GM21528 (cell line): ENCODE measurements at regions not wholly inside any gene's neighbourhood (a gene's known extent, or its start where the extent isn't known, plus 50 kb on each side); places are given as distances from the start of the nearest gene placed in this dataset.
"Not testable (repeated sequence)": the region's sequence is repeated elsewhere in the genome, so short reads cannot be mapped to it uniquely, and the experiment has no call there.

Experiments used
- ATAC-seq: cut with Tn5 transposase; IDR thresholded peaks from one replicate; pipeline ENCODE4 v1.9.1; 2021; ENCODE audit warnings: mild to moderate bottlenecking, moderate library complexity; ENCODE audit not compliant: unreplicated experiment, low FRiP score

DNA sequence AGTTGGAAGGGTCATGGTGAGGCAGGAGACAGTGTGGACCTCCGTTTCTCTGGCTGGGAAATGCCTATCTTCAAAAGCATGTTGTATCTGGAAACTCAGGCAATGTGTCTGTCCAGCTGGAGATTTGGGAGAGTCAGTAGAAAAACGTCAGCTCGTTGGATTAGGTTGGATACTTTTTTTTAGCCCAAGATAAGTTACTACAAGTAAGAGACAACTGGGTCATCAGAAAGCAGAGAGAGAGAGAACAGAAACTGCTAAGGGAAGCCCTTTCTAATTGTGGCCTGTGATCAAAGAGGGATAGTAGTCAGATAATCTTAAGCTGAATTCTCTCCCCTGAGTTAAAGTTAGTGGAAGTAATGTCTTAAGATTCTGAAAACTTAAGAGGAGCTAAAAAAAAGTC, 78.9 kb upstream of the ZNF280D start:
- ATAC-seq: no peak

DNA sequence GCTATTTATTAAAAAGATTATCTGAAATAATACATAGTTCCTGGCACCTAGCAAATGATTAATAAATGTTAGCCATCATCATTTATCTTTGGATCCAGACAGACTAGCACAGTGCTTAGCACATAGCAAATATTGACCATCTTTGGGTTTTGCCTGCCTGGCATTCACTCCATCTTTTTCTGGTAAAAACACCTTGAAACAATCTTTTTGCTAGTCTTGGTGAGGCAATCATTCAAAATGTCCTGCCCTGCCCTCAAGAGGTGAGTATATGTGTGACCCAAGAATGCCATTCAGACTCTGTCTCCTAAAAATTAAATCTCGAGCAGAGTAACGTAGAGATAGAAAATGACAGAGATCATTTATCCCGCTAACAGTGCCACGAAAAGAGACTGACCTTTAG, 78.3 kb upstream of the ZNF280D start:
- ATAC-seq: no peak

DNA sequence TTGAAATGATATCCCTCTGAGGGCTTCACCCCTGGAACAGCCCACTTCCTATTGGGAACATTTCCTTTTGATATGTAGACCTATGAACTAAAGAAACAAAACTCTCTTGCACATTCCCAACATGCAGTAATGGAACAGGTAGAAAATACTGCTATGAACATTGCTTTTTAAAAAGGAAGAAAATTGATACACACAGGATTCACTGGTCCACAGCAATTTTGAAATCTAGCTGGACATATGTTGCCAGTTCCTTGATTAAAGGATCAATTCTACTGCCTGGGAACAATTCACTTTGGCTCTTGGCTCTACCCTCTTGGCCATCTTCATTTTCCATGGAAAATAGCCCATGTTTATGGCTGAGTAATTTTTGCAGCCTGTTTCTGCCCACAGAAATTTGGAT, 74.9 kb upstream of the ZNF280D start:
- ATAC-seq: no peak

DNA sequence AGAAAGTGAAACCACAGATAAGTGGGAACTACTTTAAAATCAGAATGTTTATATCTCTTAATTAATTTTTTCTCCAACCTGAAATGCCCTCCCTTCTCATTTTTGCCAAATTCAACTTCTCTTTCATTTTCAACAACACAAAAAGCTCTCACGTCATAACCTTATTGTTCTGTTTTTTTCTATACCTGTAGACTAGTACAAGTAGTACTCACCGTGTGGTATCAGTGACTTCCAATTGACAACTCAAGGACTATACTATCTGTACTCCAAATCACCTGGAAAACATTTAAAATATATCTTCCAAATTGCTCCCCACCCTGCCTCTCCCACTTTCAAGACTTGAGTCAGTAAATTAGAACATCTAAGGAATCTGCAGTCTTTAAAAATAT, 72.8 kb upstream of the ZNF280D start:
- no peak for ATAC-seq

- ATAC-seq: no peak
Observed at GRCh38 chr15:56805466-56806147, 72.3 kb upstream of the ZNF280D start.

DNA sequence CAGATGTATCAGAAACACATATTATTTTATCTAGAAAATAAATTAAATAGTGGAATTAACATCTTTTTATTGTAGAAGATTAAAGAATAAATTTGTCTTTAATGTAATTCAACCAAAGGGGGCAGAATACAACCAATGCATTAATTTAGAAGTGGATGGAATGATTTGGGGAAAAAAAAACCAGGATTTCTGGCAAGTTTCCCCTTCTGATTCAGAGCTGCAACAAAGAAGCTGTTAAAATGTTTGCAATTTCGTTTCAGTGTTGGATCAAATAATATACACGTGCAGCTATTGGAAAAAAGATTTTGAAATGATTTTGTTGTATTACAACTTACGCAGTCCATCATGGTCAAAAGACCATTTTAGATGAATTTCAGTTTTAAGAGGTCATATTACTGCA, 71.6 kb upstream of the ZNF280D start:
- ATAC-seq: no peak

DNA sequence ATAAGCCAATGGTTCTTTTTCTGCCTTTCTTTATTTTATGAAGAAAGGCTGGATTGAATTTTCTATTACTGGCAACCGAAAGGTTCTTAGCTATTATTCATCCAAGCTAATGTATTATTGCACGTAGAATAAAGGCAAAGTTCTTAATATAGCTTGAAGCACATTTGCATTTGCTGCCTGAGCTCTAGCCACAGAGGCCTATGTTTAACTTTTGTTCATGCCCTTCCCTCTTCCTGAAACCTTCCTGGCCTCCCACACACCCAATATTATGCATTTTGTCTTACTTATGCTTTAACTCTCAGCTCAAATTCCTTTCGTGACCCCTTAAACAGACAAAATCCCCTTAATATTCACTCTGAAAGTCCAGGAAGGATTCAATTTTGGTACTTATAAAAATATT, 71.0 kb upstream of the ZNF280D start:
- ATAC-seq: no peak

DNA sequence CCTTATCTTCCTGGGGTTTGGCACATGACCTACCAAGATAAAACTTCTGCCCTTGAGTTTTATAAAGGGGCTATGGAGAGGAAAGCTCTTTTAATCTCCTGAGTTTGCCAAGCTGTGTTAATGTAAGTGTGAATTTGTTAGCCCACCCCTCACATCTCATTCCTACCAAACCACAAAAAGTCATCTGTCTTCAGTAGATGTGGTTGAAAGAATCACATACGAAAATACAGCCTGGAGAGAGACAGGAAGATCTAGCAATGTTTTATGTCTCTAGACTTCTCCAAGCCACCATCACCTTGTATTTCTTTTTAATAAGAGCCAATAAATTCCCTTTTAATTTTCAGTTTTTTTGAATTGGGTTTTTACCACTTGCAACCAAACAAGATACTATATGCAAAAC, 68.9 kb upstream of the ZNF280D start:
- ATAC-seq: no peak

DNA sequence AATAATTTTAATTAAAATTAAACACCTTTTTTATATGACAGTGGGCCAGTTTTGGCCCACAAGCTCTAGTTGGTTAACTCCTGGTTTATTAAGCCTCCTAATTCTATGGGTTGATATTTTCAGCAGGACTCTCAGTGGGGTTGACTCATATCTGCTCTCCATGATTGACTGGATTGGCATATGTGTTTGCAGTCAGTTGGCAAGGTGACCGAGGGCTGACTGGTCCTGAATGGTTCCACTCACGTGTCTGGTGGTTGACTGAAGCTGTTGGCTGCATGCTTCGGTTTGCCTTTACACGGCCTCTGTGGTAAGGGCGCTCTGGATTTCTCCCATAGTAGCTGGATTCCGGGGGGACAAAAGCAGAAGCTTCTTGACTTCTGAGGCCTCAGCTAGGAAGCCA, 65.3 kb upstream of the ZNF280D start:
- ATAC-seq: peak; percentile 55

DNA sequence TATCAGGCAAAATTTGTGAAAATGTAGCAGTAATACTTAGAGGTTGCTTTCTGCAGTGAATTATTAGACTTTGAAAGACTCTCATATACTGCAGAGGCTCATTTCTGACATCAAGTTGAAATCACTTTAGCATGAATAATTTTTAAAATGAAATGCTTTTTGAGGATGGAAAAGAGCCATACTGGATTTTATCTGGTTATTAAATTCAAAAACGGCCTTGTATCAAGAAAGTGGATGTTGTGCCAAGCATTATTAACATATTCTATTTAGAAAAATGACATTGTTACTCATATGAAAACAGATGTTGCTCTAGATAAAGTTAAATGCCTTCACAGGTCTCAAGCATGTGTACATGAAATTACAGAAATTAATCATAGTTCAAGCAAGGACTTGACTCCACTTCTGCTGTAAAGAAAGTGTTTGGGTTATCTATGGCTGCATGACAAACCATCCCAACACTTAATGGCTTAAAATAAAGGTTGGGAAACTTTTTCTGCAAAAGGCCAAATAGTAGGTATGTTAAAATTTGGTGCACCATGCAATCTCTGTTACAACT, 64.5 kb upstream of the ZNF280D start:
- no peak for ATAC-seq

GRCh38 chr15:56795502-56795901, 62.2 kb upstream of the ZNF280D start:
- no peak for ATAC-seq

- no peak for ATAC-seq
Observed at GRCh38 chr15:56794553-56795329, 61.4 kb upstream of the ZNF280D start.

- no peak for ATAC-seq
Observed at GRCh38 chr15:56794165-56794552, 60.9 kb upstream of the ZNF280D start.

- no peak for ATAC-seq
Observed at GRCh38 chr15:56792211-56792610, 58.9 kb upstream of the ZNF280D start.

GRCh38 chr15:56791521-56791920, 58.2 kb upstream of the ZNF280D start:
- ATAC-seq: not testable (repeated sequence)

- ATAC-seq: no peak
Observed at GRCh38 chr15:56788359-56788758, 55.0 kb upstream of the ZNF280D start.

DNA sequence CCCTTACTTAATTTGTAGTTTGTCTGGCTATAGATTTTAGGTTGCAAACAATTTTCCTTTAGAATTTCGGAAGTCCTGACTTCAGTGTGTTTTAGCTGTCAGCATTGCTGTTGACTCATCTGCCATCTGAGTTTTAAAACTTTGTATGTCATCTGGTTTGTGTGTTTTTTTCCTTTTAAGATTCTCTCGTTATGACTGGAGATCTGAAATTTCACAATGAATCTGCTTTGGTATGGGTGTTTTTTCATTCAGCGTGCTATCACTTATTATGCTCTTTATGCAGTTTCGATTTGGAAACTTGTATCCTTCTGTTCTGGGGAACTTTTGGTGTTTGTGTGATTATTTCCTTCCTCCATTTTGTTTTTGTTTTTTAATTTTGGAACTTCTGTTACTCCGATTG, 53.7 kb upstream of the ZNF280D start:
- ATAC-seq: peak; percentile 61

- no peak for ATAC-seq
Observed at GRCh38 chr15:56783857-56784661, 50.8 kb upstream of the ZNF280D start.

DNA sequence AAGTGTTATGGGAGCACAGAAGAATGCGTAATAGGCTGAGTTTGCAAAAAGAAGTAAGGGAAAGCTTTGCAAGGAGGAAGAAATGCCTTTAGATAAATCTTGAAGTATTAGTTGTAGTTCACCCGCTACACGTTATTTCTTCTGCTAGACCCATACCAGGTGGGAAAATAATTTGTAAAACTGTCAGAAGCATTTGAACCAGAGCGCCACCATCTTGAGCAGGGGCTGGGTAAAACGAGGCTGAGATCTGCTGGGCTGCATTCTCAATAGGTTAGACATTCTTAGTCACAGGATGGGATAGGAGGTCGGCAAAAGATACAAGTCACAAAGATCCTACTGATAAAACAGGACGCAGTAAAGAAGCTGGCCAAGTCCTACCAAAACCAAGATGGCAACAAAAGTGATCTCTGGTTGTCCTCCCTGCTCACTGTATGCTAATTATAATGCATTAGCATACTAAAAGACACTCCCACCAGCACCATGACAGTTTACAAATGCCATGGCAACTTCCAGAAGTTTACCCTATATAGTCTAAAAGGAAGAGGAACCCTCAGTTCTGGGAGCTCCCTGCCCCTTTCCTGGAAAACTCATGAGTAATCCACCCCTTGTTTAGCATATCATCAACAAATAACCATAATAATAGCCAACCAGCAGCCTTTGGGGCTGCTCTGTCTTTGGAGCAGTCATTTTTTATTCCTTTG, 50.0 kb upstream of the ZNF280D start:
- no peak for ATAC-seq
